ENCODE measurements at regions not wholly inside any gene's neighbourhood (a gene's known extent, or its start where the extent isn't known, plus 50 kb on each side); places are given as distances from the start of the nearest gene placed in this dataset.

GRCh38 chr15:89400116-89400781 lies 65.6 kb upstream of the POLG start:
- TF ChIP-seq CTCF (IDR thresholded peaks at IDR 0.05; ENCODE audit: low read depth, low read length) (no peak), EZH2phosphoT487 (IDR thresholded peaks at IDR 0.05; ENCODE audit: low read depth) (no peak)

Data from OCI-LY3 (cell line).